NCI-H526 treated with DMSO at 0.1 percent for 48 hours (cell line): ENCODE measurements at regions not wholly inside any gene's neighbourhood (a gene's known extent, or its start where the extent isn't known, plus 50 kb on each side); places are given as distances from the start of the nearest gene placed in this dataset.

Experiments
- DNase-seq: peaks from one replicate; lab custom pipeline; 2025; lab: John Stamatoyannopoulos, UW

GRCh38 chr6:156519940-156520339, 257.2 kb upstream of the ARID1B start:
- DNase-seq = no peak

- DNase-seq = no peak
Measured at GRCh38 chr6:156517088-156517487, 260.1 kb upstream of the ARID1B start.

- DNase-seq = no peak
Measured at GRCh38 chr6:156515242-156515641, 261.9 kb upstream of the ARID1B start.

- DNase-seq = no peak
Measured at GRCh38 chr6:156513504-156513903, 263.7 kb upstream of the ARID1B start.

- no peak for DNase-seq
Measured at GRCh38 chr6:156511570-156511969, 265.6 kb upstream of the ARID1B start.

- DNase-seq = no peak
Measured at GRCh38 chr6:156511051-156511450, 266.1 kb upstream of the ARID1B start.

- no peak for DNase-seq
Measured at GRCh38 chr6:156510242-156510641, 266.9 kb upstream of the ARID1B start.

GRCh38 chr6:156509496-156509895, 267.7 kb upstream of the ARID1B start:
- DNase-seq = no peak

GRCh38 chr6:156508923-156509322, 268.3 kb upstream of the ARID1B start:
- DNase-seq = no peak

GRCh38 chr6:156508126-156508525, 269.1 kb upstream of the ARID1B start:
- DNase-seq = no peak

- no peak for DNase-seq
Measured at GRCh38 chr6:156507656-156508055, 269.5 kb upstream of the ARID1B start.

GRCh38 chr6:156507106-156507505, 270.1 kb upstream of the ARID1B start:
- DNase-seq = no peak

- DNase-seq = no peak
Measured at GRCh38 chr6:156502969-156503504, 274.1 kb upstream of the ARID1B start.

- no peak for DNase-seq
Measured at GRCh38 chr6:156497618-156498017, 279.6 kb upstream of the ARID1B start.

- DNase-seq = no peak
Measured at GRCh38 chr6:156487877-156488276, 289.3 kb upstream of the ARID1B start.

GRCh38 chr6:156485150-156485549, 292.0 kb upstream of the ARID1B start:
- DNase-seq = no peak

GRCh38 chr6:156474507-156475120, 302.6 kb upstream of the ARID1B start:
- no peak for DNase-seq

- DNase-seq = no peak
Measured at GRCh38 chr6:156471000-156471399, 306.2 kb upstream of the ARID1B start.

GRCh38 chr6:156464100-156464878, 312.9 kb upstream of the ARID1B start:
- DNase-seq = no peak

GRCh38 chr6:156461647-156462046, 315.5 kb upstream of the ARID1B start:
- DNase-seq = no peak

GRCh38 chr6:156457601-156458000, 319.6 kb upstream of the ARID1B start:
- DNase-seq = no peak

- no peak for DNase-seq
Measured at GRCh38 chr6:156455847-156456246, 321.3 kb upstream of the ARID1B start.

GRCh38 chr6:156454867-156455266, 322.3 kb upstream of the ARID1B start:
- DNase-seq = no peak
